ENCODE measurements at regions not wholly inside any gene's neighbourhood (a gene's known extent, or its start where the extent isn't known, plus 50 kb on each side); places are given as distances from the start of the nearest gene placed in this dataset.

DNA sequence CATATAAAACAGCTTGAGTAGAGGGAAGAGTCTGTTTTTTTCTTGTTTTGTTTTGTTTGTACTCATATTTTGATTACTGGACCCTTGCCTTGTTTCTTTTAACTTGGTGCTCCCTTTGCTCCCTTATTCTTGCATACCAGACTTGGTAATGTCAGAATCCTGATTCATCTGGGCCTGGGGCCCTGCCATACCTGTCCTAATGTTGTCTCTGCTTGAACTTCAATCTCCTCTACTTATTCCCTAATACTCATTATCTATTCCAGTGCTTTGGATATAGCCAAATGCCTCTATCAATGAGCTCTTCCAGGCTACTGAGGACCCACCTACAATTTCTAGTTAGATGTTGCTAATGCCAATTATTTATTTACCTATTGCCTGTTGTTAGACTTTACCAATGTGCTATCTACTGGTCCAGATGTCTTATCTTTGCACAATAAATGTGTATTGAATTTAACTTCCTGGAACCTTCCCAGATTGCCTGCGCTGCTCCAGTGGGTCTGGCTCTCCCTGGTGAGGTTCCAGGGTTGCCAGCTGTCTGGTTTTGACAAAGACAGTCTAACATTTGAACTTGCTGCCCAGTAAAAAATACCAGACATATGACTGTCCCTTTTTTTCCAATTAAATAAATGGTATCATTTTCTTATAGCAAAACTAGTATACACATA is 64.4 kb upstream of the ACSL4 start:
- TF ChIP-seq, protein P1, sequence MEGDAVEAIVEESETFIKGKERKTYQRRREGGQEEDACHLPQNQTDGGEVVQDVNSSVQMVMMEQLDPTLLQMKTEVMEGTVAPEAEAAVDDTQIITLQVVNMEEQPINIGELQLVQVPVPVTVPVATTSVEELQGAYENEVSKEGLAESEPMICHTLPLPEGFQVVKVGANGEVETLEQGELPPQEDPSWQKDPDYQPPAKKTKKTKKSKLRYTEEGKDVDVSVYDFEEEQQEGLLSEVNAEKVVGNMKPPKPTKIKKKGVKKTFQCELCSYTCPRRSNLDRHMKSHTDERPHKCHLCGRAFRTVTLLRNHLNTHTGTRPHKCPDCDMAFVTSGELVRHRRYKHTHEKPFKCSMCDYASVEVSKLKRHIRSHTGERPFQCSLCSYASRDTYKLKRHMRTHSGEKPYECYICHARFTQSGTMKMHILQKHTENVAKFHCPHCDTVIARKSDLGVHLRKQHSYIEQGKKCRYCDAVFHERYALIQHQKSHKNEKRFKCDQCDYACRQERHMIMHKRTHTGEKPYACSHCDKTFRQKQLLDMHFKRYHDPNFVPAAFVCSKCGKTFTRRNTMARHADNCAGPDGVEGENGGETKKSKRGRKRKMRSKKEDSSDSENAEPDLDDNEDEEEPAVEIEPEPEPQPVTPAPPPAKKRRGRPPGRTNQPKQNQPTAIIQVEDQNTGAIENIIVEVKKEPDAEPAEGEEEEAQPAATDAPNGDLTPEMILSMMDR (IDR thresholded peaks at IDR 0.05) = no peak
- H3K36me3 ChIP-seq = no peaks in the 10 kb centered on the region
- H3K4me3 ChIP-seq = no peak overlapping the region
- ATAC-seq (ENCODE audit: insufficient number of reproducible peaks, low FRiP score, low read depth) (no peak), DNase-seq (ENCODE audit: low spot score) (no peak)
- H3K4me1 ChIP-seq (ENCODE audit: control insufficient read depth in 1 of 2, low read depth in 2 of 2) = no peaks in the 10 kb centered on the region
- no peak overlapping the region for H3K27ac ChIP-seq
- H3K27me3 ChIP-seq (replicated peaks; ENCODE audit: insufficient read depth) = no peaks in the 10 kb centered on the region
- H3K9me3 ChIP-seq = no peaks in the 10 kb centered on the region

DNA sequence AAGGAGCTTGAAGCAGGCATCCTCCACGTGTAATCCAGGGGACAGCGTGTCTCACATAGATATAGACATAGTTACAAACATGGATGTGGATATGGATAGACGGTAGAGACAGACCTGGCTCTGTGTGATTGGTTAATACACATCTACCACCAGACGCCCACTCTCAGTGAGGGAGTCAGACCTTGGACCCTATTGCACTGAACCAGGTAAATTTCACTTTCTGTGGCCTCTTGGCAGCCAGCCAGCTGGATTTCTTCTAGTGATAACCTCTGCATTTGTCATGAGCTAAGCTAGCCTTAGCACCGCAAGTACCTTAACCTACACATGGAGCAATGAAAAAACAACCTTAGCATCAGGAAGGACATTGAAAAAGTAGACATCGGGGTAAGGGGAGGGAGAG is 79.2 kb upstream of the ACSL4 start:
- TF ChIP-seq, protein P1 (IDR thresholded peaks at IDR 0.05) = no peak
- H3K4me1 ChIP-seq (ENCODE audit: control insufficient read depth in 1 of 2, low read depth in 2 of 2) = no peaks in the 10 kb centered on the region
- H3K9me3 ChIP-seq = no peaks in the 10 kb centered on the region
- ATAC-seq (ENCODE audit: insufficient number of reproducible peaks, low FRiP score, low read depth) (no peak), DNase-seq (ENCODE audit: low spot score) (no peak)
- no peaks in the 10 kb centered on the region for H3K27me3 ChIP-seq (replicated peaks; ENCODE audit: insufficient read depth)
- no peaks in the 10 kb centered on the region for H3K36me3 ChIP-seq
- H3K4me3 ChIP-seq = no peak overlapping the region
- no peak overlapping the region for H3K27ac ChIP-seq

DNA sequence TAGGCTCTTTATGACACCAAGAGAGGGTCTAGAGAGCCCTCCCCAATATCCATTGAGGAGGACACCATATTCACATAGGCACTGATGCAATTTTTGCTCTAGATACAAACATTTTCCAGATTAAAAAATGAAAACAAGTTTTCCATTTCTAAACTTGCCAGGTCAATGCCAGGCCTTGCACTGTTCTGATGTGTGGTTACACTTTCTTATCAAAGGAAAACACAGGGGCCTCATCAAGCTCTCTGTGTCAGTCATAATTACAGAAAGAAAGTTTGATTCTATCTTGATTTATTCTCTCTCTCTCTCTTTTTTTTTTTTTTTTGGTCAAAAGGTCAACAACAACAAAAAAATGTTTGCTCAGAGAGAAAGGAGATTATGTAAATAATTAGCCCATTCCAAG is 80.2 kb upstream of the ACSL4 start:
- Histone ChIP-seq H3K36me3 (no peaks in the 10 kb centered on the region), H3K4me1 (ENCODE audit: control insufficient read depth in 1 of 2, low read depth in 2 of 2) (no peaks in the 10 kb centered on the region), H3K27ac (no peak overlapping the region), H3K9me3 (no peaks in the 10 kb centered on the region), H3K27me3 (replicated peaks; ENCODE audit: insufficient read depth) (no peaks in the 10 kb centered on the region), H3K4me3 (no peak overlapping the region)
- TF ChIP-seq, protein P1 (IDR thresholded peaks at IDR 0.05) = no peak
- DNase-seq (ENCODE audit: low spot score) (no peak), ATAC-seq (ENCODE audit: insufficient number of reproducible peaks, low FRiP score, low read depth) (no peak)

DNA sequence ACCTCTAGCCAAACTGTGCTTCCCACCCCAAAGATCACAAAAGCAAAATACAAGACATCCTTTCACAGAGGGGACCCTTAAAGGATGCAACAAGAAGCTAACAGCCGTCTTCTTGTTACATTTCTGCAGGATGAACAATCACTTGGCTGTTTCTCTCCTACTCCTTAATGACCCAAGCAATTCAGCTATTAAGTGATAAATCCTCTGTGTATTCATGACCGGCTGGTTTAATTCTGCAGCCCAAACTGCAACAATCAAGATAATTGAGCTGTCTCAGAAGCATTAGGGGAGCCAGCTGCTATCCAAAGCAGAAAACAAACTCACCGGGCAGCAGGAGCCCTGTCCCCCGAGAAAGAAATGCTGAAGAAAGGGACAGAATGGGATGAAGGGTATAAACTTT is 85.9 kb upstream of the ACSL4 start:
- TF ChIP-seq, protein P1 (IDR thresholded peaks at IDR 0.05) = no peak
- H3K9me3 ChIP-seq = no peaks in the 10 kb centered on the region
- H3K4me1 ChIP-seq (ENCODE audit: control insufficient read depth in 1 of 2, low read depth in 2 of 2) = no peaks in the 10 kb centered on the region
- no peak overlapping the region for H3K27ac ChIP-seq
- no peak for ATAC-seq (ENCODE audit: insufficient number of reproducible peaks, low FRiP score, low read depth)
- no peak overlapping the region for H3K4me3 ChIP-seq
- H3K36me3 ChIP-seq = no peaks in the 10 kb centered on the region
- DNase-seq (ENCODE audit: low spot score) = no peak
- no peaks in the 10 kb centered on the region for H3K27me3 ChIP-seq (replicated peaks; ENCODE audit: insufficient read depth)

DNA sequence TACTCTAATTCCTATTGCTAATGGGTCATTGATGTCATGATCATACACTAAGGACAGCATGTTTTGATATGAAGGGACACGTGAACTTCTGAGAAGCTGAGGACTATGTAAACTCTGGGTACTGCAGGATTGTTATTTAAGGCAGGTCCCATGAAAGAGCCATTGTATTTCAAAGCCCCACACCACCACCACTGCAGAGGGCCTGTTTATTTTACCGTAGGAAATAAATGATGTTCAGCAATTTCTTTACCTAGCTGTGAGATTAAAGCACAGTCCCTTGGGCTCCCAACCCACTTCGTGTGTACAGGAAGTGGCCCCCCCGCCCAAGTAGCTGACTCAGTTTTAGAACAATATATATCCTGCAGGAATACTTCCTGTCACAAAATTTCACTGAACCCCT is 89.8 kb upstream of the ACSL4 start:
- DNase-seq (ENCODE audit: low spot score) (no peak), ATAC-seq (ENCODE audit: insufficient number of reproducible peaks, low FRiP score, low read depth) (no peak)
- no peak overlapping the region for H3K27ac ChIP-seq
- no peak overlapping the region for H3K4me3 ChIP-seq
- TF ChIP-seq, protein P1 (IDR thresholded peaks at IDR 0.05) = no peak
- H3K27me3 ChIP-seq (replicated peaks; ENCODE audit: insufficient read depth) = no peaks in the 10 kb centered on the region
- no peaks in the 10 kb centered on the region for H3K36me3 ChIP-seq
- no peaks in the 10 kb centered on the region for H3K4me1 ChIP-seq (ENCODE audit: control insufficient read depth in 1 of 2, low read depth in 2 of 2)
- H3K9me3 ChIP-seq = no peaks in the 10 kb centered on the region

All from thoracic aorta (tissue), 2 donors.